ENCODE measurements at regions not wholly inside any gene's neighbourhood (a gene's known extent, or its start where the extent isn't known, plus 50 kb on each side); places are given as distances from the start of the nearest gene placed in this dataset.
"Not testable (repeated sequence)": the region's sequence is repeated elsewhere in the genome, so short reads cannot be mapped to it uniquely, and the experiment has no call there.

- TF ChIP-seq CTCF (IDR thresholded peaks at IDR 0.05) (no peak), POLR2A (IDR thresholded peaks at IDR 0.05) (no peak)
- DNase-seq, result no peak
- Histone ChIP-seq H3K4me3 (replicated peaks in 1 of 3) (no peak overlapping the region), H3K27ac (no peak overlapping the region), H3K36me3 (no peaks in the 10 kb centered on the region), H3K27me3 (no peaks in the 10 kb centered on the region), H3K9me3 (no peaks in the 10 kb centered on the region), H3K4me1 (no peaks in the 10 kb centered on the region)
- intact Hi-C loops (cut with DNase I), result no loop called here
- WGBS, 2 donors, result 69 to 82% methylated on average over 4 to 5 of the region's 5 CpGs
Measured at GRCh38 chr3:187852842-187853730, 107.8 kb upstream of the BCL6 start.

GRCh38 chr3:187855131-187855530 lies 109.9 kb upstream of the BCL6 start:
- Histone ChIP-seq H3K9me3 (no peaks in the 10 kb centered on the region), H3K4me3 (replicated peaks in 1 of 3) (no peak overlapping the region), H3K4me1 (no peaks in the 10 kb centered on the region), H3K27ac (no peak overlapping the region), H3K36me3 (no peaks in the 10 kb centered on the region), H3K27me3 (no peaks in the 10 kb centered on the region)
- DNase-seq, result no peak
- no peak for TF ChIP-seq CTCF (IDR thresholded peaks at IDR 0.05)
- TF ChIP-seq POLR2A (IDR thresholded peaks at IDR 0.05), result no peak
- intact Hi-C loops (cut with DNase I), result no loop called here
- WGBS, 2 donors, result 96 to 97% methylated on average over 2 of the region's 2 CpGs

GRCh38 chr3:187856555-187856954 lies 111.3 kb upstream of the BCL6 start:
- intact Hi-C loops (cut with DNase I), result no loop called here
- H3K4me3 ChIP-seq (replicated peaks in 1 of 3), result no peak overlapping the region
- TF ChIP-seq CTCF (IDR thresholded peaks at IDR 0.05), result no peak
- TF ChIP-seq POLR2A (IDR thresholded peaks at IDR 0.05), result no peak
- H3K9me3 ChIP-seq, result no peaks in the 10 kb centered on the region
- H3K27ac ChIP-seq, result no peak overlapping the region
- 95 to 96% methylated on average over 2 of the region's 2 CpGs for WGBS, 2 donors
- no peaks in the 10 kb centered on the region for H3K36me3 ChIP-seq
- no peaks in the 10 kb centered on the region for H3K27me3 ChIP-seq
- DNase-seq, result no peak
- H3K4me1 ChIP-seq, result no peaks in the 10 kb centered on the region

- DNase-seq, result no peak
- Histone ChIP-seq H3K27me3 (no peaks in the 10 kb centered on the region), H3K9me3 (no peaks in the 10 kb centered on the region), H3K36me3 (no peaks in the 10 kb centered on the region), H3K27ac (no peak overlapping the region), H3K4me3 (replicated peaks in 1 of 3) (no peak overlapping the region), H3K4me1 (no peaks in the 10 kb centered on the region)
- TF ChIP-seq POLR2A (IDR thresholded peaks at IDR 0.05) (no peak), CTCF (IDR thresholded peaks at IDR 0.05) (no peak)
- WGBS, 2 donors, result 79 to 87% methylated on average over 5 of the region's 5 CpGs
- intact Hi-C loops (cut with DNase I), result no loop called here
Measured at GRCh38 chr3:187858041-187858440, 112.8 kb upstream of the BCL6 start.

- no peak for TF ChIP-seq CTCF (IDR thresholded peaks at IDR 0.05)
- TF ChIP-seq POLR2A (IDR thresholded peaks at IDR 0.05), result no peak
- WGBS, 2 donors, result 83 to 91% methylated on average over 2 of the region's 2 CpGs
- no peak for DNase-seq
- Histone ChIP-seq H3K4me1 (no peaks in the 10 kb centered on the region), H3K9me3 (no peaks in the 10 kb centered on the region), H3K4me3 (replicated peaks in 1 of 3) (no peak overlapping the region), H3K36me3 (no peaks in the 10 kb centered on the region), H3K27me3 (no peaks in the 10 kb centered on the region), H3K27ac (no peak overlapping the region)
- intact Hi-C loops (cut with DNase I), result no loop called here
Measured at GRCh38 chr3:187858711-187859110, 113.4 kb upstream of the BCL6 start.

- H3K4me1 ChIP-seq; DNase-seq; H3K36me3 ChIP-seq; H3K27ac ChIP-seq; H3K4me3 ChIP-seq (replicated peaks in 1 of 3); intact Hi-C loops (cut with DNase I); H3K27me3 ChIP-seq; H3K9me3 ChIP-seq: not testable (repeated sequence)
- 69 to 74% methylated on average over 14 to 18 of the region's 22 CpGs for WGBS, 2 donors
Measured at GRCh38 chr3:187862701-187863277, 117.5 kb upstream of the BCL6 start.

Data from thyroid gland (tissue), 4 donors.